ENCODE measurements at regions not wholly inside any gene's neighbourhood (a gene's known extent, or its start where the extent isn't known, plus 50 kb on each side); places are given as distances from the start of the nearest gene placed in this dataset.

DNA sequence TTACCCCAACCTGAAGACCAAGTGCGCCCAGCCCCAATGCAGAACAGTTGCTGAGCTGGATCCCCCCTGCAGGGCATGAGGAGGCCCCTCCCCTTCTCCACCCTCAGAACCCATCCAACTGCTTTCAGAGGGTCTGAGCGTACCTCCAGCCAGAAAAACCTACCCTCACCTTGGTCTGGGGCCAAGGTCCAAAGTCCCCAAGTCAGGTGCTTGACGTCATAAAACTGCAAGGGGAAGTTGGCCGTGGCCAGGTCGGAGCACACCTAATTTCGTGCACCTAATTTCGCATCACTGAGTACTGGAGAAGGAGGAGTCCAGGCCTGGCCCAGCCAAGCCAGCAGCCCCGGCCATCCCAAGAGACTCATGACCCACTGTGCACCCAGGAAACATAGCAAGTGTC is 289.8 kb downstream of the CTTN start:
- no peak for DNase-seq

DNA sequence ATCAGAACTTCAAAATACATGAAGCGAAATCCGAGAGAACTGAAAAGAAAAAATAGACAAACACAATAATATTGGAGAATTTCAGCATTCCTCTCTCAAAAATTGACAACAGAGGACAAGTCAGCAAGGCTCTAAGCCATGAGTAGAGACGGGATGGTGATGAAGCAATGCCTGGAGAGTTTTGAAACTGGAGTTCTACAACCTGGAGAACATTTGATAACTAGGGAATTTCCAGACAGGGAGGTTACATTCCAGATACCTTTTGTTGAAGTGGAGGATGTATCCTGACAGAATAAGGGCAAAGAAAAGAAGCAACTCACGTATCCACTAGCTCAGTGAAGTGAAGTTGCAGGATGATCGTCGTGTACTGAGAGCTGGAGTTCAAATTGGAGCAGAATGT is 291.4 kb downstream of the CTTN start:
- no peak for DNase-seq

DNA sequence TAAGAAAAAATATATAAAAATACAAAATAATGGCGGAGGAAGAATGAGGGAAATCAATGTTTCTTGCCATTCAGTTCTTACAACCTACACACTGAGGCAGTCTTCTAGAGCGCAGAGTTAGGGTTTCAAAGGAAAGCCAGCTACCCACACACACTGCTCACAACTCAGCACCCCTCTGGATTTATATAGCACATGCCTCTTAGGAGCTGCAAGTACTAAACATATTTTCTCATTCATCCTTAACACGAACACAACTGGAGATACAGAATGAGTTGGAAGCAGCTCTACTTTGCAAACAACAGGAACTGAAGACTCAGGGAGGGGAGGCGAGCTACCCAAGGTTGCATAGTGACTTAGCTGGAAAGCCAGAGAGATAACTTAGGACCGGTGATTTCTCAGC is 293.8 kb downstream of the CTTN start:
- DNase-seq: no peak

DNA sequence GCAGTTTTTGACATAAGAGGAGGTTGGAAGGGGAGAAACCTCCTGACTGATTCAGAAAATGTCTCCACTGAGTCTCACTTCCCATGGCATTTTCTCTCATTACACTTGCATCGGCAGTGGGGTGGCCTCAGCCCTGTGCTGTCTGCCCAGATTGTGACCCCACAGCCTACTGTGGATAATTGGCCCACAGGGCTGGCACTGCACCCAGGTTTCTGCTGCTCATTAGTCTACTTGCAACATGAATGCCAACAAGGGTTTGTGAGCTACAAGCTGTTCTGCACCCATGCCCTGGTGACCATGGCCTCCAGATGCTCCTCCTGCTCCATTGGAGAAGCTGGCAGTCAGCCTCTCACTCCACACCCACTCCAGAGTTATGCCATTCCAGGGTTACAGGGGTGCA is 296.0 kb downstream of the CTTN start:
- no peak for DNase-seq

- DNase-seq: no peak
Observed at GRCh38 chr11:70695086-70695960, 297.0 kb downstream of the CTTN start.

DNA sequence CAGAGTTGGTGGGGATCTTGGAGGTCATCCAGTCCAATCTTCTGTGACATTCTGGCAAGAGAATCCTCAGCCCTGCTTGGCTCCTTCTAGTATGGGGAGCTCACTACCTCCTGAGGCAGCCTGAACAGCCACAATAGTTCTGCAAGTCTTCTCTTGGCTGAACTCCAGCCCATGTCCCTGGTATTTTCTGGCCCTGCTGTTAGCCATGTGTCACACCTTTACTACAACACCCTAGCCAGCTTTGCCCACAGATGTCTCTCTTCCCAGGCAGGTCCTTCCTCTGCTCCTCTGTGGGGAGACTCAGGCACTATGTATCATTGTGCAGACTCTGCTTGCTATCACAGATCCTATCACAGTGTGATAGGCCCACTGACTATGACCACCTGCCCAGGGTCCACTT is 297.7 kb downstream of the CTTN start:
- no peak for DNase-seq

GRCh38 chr11:70696564-70696963 is 298.2 kb downstream of the CTTN start:
- no peak for DNase-seq

GRCh38 chr11:70697701-70698100 is 299.4 kb downstream of the CTTN start:
- DNase-seq: no peak

GRCh38 chr11:70698871-70699270 is 300.5 kb downstream of the CTTN start:
- no peak for DNase-seq

GRCh38 chr11:70699294-70700221 is 301.2 kb downstream of the CTTN start:
- DNase-seq: no peak

DNA sequence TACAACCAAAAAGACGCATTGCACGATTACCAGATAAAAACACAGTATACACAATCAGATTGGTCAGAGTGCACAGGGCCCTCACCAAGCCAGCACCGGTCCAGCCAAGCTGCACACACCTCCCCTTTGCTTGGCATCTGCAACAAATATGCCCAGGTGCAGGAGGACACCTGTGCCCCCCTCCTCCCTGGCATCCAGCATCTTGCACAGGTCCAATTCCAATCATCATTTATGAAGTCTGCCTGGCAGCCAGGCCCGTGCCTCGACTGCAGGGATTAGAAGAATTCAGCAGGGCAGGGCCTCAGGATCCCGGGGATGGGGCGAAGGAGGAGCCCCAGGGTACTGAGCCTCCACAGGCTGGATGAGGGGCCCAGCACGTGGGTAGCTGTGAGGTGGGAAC is 302.1 kb downstream of the CTTN start:
- no peak for DNase-seq

DNA sequence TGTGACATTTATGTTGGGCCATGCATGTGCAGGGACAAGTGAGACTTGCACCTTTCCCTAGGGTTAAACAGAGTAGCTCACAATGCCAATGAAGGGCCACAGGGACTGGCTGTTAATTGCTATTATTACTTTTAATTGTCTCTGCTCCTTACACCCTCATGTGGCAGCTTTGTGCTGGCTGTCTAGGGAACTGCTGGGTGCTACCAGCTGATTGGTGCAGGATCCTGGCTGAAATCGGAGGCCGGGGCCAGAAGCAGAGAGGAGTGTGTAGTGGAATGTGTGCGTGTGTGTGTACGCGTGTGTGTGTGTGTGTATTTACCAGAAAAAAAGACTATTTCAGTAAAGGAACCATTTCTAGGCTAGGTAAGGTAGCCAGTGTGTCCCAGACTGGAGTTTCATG is 302.5 kb downstream of the CTTN start:
- no peak for DNase-seq

GRCh38 chr11:70702040-70702648 is 303.8 kb downstream of the CTTN start:
- DNase-seq: no peak

- no peak for DNase-seq
Observed at GRCh38 chr11:70703141-70704064, 305.1 kb downstream of the CTTN start.

DNA sequence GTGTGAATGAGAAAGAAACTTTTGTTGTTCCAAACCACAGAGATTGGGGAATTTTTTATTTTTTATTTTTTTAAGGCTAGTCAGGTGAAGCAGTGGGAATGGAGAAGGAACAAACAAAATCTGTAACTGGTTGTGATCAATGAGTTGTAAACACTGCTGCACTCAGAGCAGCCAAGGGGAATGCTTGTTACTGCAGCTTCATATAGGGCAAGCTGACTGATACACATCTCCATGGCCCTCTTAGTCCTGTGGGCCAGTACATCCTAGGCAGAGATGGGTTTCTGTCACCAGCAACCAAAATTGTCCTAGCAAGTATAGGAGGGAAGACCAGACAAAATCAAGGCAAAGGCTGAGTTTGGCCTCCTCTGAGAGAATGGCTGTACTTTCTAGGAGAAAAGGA is 306.8 kb downstream of the CTTN start:
- DNase-seq: no peak

- no peak for DNase-seq
Observed at GRCh38 chr11:70705930-70706329, 307.6 kb downstream of the CTTN start.

DNA sequence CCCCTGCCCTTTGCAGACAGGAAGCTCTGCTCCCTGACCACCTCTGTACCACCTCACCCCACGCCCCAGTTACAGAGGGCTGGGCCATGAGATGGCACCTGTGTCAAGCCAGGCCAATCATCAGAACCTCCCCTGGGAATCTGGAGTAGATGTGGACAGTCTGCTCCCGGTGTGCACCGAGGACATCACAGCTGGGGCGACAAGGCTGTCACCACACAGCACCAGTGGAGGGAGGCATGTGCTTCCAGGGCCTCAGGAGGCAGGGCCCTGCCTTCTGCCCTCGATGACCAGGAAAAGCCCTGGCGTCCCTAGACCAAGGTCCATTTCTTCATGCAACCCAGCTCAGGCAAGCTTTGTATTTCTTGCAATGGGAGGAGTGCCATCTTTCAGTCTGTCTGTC is 309.5 kb downstream of the CTTN start:
- no peak for DNase-seq

DNA sequence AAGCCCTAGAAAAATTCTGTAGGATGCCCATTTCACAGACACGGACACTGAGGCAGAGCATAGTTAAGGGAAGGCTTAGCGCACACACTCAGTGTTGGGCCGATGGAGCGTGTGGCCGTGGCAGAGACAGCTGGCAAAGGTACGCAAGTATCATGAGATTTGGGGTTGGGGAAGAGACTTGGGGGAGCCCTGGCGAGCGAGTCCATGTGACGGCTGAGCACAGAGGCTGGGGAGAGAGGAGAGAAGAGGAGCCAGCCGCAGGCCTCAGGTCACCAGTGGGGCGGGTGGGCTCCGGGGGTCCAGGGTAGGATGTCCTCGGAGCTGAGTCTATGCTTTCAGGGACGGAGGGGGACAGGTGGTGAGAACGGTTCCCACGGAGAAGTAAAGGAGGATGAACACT is 311.3 kb downstream of the CTTN start:
- no peak for DNase-seq

- DNase-seq: no peak
Observed at GRCh38 chr11:70710192-70710591, 311.9 kb downstream of the CTTN start.

DNA sequence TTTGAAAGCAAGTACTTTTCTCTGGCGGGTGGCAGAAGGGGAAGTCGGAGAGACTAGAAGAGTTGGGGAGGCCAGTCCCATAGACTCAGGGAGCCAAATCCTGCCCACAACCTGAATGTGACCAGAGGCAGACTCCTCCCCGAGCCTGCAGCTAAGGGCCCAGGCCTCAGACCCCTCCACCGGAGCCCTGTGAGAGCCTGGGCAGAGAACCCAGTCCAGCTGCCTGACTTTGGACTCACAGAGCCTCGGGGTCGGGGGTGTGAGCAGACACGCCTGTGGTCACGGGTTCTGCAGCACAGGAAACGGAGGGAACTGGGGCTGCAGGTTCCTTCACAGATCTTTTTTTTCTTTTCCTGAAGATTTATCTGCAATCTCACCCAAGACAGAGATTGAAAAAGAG is 312.3 kb downstream of the CTTN start:
- DNase-seq: no peak

DNA sequence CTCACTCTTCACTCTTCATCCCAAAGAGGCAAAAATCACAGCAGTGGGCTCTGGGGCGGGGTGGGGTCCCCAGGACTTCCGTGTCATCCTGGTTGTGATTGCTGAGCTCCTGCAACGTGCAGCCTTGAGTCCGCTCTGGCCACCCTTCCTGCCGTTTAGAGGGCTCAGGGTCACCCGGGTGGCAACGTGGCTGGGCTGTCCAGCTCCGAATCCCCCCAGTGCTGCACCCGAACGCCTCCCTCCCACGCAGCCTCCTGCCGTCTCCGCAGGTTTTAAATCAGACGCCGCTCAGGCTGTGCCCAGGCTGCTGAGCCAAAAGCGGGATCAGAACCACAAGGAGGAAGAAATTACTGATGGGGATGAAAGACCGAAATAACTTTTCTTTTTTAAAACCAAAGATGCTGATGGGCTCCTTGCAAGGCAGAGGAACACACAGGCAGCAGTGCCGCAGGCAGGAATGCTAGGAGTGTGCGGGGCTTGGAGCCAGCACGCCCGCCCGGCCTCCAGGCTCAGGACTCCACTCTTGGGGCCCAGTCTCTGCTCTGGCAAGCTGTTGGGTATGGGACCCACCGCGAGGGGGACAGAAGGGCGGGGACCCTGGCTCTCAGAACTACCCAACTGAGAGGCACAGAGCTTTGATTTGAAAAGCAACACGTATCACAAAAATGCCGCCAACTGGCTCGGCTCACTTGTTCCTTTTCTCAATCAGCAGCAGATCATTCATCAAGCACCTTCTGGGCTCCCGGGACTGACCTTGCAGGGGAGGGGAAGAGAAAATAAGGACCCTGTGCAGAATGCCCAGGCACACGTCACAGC is 313.0 kb downstream of the CTTN start:
- DNase-seq: no peak

- no peak for DNase-seq
Observed at GRCh38 chr11:70711911-70712185, 313.5 kb downstream of the CTTN start.

Data from activated gamma-delta T cell treated with Interleukin-2 at 50 U/mL for 16 hours (primary cell).